ENCODE measurements at regions not wholly inside any gene's neighbourhood (a gene's known extent, or its start where the extent isn't known, plus 50 kb on each side); places are given as distances from the start of the nearest gene placed in this dataset.

DNA sequence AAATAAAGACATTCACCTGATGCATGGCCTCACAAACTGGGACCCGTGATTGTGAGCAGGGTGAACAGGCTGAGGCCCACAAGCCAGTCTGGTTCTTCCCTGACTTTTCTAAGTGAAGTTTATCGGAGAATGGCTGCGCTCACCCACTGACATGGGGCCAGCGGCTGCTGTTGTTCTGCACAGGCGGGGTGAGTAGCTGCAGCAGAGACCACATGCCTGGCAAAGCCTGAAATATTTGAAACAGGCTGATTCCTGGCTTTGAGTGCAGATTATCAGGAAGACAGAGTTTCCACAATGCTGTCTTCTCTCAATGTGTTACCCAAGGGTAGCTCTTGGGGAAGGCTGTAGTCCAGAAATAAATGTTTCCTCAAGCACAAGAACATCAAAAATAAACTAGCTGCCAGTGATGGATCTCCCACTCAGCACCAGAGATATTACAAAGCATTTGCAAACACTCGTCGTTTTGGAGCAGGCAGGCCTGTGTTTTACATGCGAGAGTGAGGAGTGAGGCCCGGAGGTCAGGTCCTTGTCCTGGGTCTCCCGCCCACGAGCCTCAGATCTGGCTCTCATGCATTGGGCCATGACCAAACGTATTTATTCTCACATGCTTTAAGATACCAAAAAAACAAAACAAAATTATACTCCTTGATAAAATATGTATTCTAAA, 647.1 kb downstream of the GALR1 start:
- TF ChIP-seq, protein P1, sequence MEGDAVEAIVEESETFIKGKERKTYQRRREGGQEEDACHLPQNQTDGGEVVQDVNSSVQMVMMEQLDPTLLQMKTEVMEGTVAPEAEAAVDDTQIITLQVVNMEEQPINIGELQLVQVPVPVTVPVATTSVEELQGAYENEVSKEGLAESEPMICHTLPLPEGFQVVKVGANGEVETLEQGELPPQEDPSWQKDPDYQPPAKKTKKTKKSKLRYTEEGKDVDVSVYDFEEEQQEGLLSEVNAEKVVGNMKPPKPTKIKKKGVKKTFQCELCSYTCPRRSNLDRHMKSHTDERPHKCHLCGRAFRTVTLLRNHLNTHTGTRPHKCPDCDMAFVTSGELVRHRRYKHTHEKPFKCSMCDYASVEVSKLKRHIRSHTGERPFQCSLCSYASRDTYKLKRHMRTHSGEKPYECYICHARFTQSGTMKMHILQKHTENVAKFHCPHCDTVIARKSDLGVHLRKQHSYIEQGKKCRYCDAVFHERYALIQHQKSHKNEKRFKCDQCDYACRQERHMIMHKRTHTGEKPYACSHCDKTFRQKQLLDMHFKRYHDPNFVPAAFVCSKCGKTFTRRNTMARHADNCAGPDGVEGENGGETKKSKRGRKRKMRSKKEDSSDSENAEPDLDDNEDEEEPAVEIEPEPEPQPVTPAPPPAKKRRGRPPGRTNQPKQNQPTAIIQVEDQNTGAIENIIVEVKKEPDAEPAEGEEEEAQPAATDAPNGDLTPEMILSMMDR (IDR thresholded peaks at IDR 0.05), result no peak
- no peak for TF ChIP-seq POLR2AphosphoS5 (IDR thresholded peaks at IDR 0.05)
- TF ChIP-seq POLR2A (IDR thresholded peaks at IDR 0.05), result no peak
